PC-3 (cell line): ENCODE measurements at regions not wholly inside any gene's neighbourhood (a gene's known extent, or its start where the extent isn't known, plus 50 kb on each side); places are given as distances from the start of the nearest gene placed in this dataset.

Experiments used
- ATAC-seq: fragments of 200-7000 bp; cut with Tn5 transposase; 2 replicates; pipeline ENCODE4 v1.9.1; 2020; ENCODE audit warnings: mild to moderate bottlenecking, moderate library complexity
- BruUV-seq: library from RNA; stranded (reverse); fragments of 400-500 nt; replicated peaks from 2 replicates; lab custom pipeline; 2021; lab: Mats Ljungman, UMichigan
- CTCF ChIA-PET: fragments of 300-600 bp; sonication (Branson Sonifier 250); formaldehyde crosslinking; loops from one replicate; lab custom pipeline; 2022; ENCODE audit warnings: antibody characterized with exemption; lab: Charles Lee
- POLR2A ChIA-PET: fragments of 300-600 bp; sonication (Branson Sonifier 250); formaldehyde crosslinking; loops from one replicate; lab custom pipeline; 2022; ENCODE audit warnings: antibody characterized with exemption; ENCODE audit not compliant: unreplicated experiment; lab: Charles Lee
- DNase-seq: peaks from one replicate; pipeline ENCODE4 v3.0.0-alpha.2; 2015
- H2AFZ ChIP-seq: fragments of 300-600 bp; sonication (generic); 2 replicates; pipeline ENCODE4 v1.6.0; 2016; ENCODE audit warnings: antibody characterized with exemption, low read length
- H3F3A ChIP-seq: fragments of 300-600 bp; sonication (generic); one replicate; pipeline ENCODE4 v1.6.0; 2017; ENCODE audit warnings: antibody characterized with exemption, low read length, control low read depth, mild to moderate bottlenecking; ENCODE audit not compliant: unreplicated experiment
- H3K27ac ChIP-seq: fragments of 300-600 bp; sonication (generic); 2 replicates; pipeline ENCODE4 v1.5.1; 2016; ENCODE audit warnings: mild to moderate bottlenecking, low read length
- H3K27me3 ChIP-seq: fragments of 300-600 bp; sonication (generic); 2 replicates; pipeline ENCODE4 v1.6.1; 2016; ENCODE audit warnings: low read length, mixed read lengths
- H3K36me3 ChIP-seq: fragments of 300-600 bp; sonication (generic); 2 replicates; pipeline ENCODE4 v1.6.1; 2016; ENCODE audit warnings: low read depth, mixed run types, low read length, mixed read lengths
- H3K4me1 ChIP-seq: fragments of 300-600 bp; sonication (generic); 2 replicates; pipeline ENCODE4 v1.5.1; 2016; ENCODE audit warnings: low read length; ENCODE audit not compliant: insufficient read depth
- H3K4me2 ChIP-seq: fragments of 300-600 bp; sonication (generic); 2 replicates; pipeline ENCODE4 v1.6.0; 2016; ENCODE audit warnings: low read length
- H3K4me3 ChIP-seq: fragments of 300-600 bp; sonication (generic); 2 replicates; pipeline ENCODE4 v1.5.1; 2016; ENCODE audit warnings: mild to moderate bottlenecking, low read length, mixed read lengths
- H3K79me2 ChIP-seq: fragments of 300-600 bp; sonication (generic); 2 replicates; pipeline ENCODE4 v1.6.1; 2017; ENCODE audit warnings: low read length, mixed read lengths
- H3K9ac ChIP-seq: fragments of 300-600 bp; sonication (generic); 2 replicates; pipeline ENCODE4 v1.6.0; 2016; ENCODE audit warnings: mild to moderate bottlenecking, low read length
- H3K9me2 ChIP-seq: fragments of 300-600 bp; sonication (generic); replicated peaks from 2 replicates; pipeline ENCODE4 v1.6.1; 2016; ENCODE audit warnings: mixed run types, low read length, mixed read lengths
- H3K9me3 ChIP-seq: fragments of 300-600 bp; sonication (generic); 2 replicates; pipeline ENCODE4 v1.6.1; 2016; ENCODE audit warnings: low read length, mixed read lengths
- H4K20me1 ChIP-seq: fragments of 300-600 bp; sonication (generic); 2 replicates; pipeline ENCODE4 v1.6.1; 2016; ENCODE audit warnings: low read length, mixed read lengths
- EZH2 ChIP-seq: fragments of 300-600 bp; sonication (generic); IDR thresholded peaks from one replicate; pipeline ENCODE4 v1.6.1; 2017; ENCODE audit warnings: antibody characterized with exemption, mild to moderate bottlenecking, low read length; ENCODE audit not compliant: unreplicated experiment
- EZH2phosphoT487 ChIP-seq: fragments of 300-600 bp; sonication (generic); IDR thresholded peaks from 2 replicates; pipeline ENCODE4 v1.6.1; 2018; ENCODE audit warnings: mild to moderate bottlenecking, antibody characterized with exemption, low read length, borderline replicate concordance
- intact Hi-C: fragments of 100-400 bp; cut with micrococcal nuclease; formaldehyde crosslinking; loops from 2 replicates; pipeline ENCODE4 v1.9.0; 2023
- TF ChIP-seq, protein P1 (sequence below): fragments of 300-600 bp; sonication (generic); conservative IDR thresholded peaks from 2 replicates; pipeline ENCODE4 v1.5.1; 2017; ENCODE audit warnings: antibody characterized with exemption, low read depth, mild to moderate bottlenecking, low read length

DNA sequence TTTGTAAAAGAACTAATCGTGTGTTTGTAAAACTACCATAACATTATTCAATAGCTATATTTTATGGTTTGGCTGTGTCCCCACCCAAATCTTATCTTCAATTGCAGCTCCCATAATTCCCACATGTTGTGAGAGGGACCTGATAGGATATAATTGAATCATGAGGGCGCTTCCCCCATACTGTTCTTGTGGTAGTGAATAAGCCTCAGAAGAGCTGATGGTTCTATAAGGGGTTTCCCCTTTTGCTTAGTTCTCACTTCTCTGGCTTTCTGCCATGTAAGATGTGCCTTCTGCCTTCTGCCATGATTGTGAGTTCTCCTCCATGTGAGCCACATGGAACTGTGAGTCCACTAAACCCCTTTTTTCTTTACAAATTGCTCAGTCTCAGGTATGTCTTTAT lies 1372.3 kb downstream of the AMY1C start:
- ChIA-PET POLR2A (no interaction called here), CTCF (interaction anchor here (0.6 kb wide), 1 partner anchor 15 kb away, joined by 4 read pairs; no protein-coding TSS in a partner anchor)
- H3K79me2 ChIP-seq = no peaks in the 10 kb centered on the region
- no peaks in the 10 kb centered on the region for H3K27me3 ChIP-seq
- H3F3A ChIP-seq = no peaks in the 10 kb centered on the region
- no peak overlapping the region for H3K27ac ChIP-seq
- intact Hi-C loops = no loop called here
- no peak overlapping the region for H3K4me2 ChIP-seq
- no TSS peak for BruUV-seq
- H3K9ac ChIP-seq = no peak overlapping the region
- H4K20me1 ChIP-seq = no peaks in the 10 kb centered on the region
- no peak overlapping the region for H3K4me3 ChIP-seq
- DNase-seq (no peak), ATAC-seq (no peak)
- no peaks in the 10 kb centered on the region for H3K36me3 ChIP-seq
- no peak overlapping the region for H2AFZ ChIP-seq
- no peaks in the 10 kb centered on the region for H3K9me2 ChIP-seq
- no peak for TF ChIP-seq EZH2
- TF ChIP-seq, protein P1, sequence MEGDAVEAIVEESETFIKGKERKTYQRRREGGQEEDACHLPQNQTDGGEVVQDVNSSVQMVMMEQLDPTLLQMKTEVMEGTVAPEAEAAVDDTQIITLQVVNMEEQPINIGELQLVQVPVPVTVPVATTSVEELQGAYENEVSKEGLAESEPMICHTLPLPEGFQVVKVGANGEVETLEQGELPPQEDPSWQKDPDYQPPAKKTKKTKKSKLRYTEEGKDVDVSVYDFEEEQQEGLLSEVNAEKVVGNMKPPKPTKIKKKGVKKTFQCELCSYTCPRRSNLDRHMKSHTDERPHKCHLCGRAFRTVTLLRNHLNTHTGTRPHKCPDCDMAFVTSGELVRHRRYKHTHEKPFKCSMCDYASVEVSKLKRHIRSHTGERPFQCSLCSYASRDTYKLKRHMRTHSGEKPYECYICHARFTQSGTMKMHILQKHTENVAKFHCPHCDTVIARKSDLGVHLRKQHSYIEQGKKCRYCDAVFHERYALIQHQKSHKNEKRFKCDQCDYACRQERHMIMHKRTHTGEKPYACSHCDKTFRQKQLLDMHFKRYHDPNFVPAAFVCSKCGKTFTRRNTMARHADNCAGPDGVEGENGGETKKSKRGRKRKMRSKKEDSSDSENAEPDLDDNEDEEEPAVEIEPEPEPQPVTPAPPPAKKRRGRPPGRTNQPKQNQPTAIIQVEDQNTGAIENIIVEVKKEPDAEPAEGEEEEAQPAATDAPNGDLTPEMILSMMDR = no peak
- no peak for TF ChIP-seq EZH2phosphoT487
- no peaks in the 10 kb centered on the region for H3K4me1 ChIP-seq
- H3K9me3 ChIP-seq = no peaks in the 10 kb centered on the region

DNA sequence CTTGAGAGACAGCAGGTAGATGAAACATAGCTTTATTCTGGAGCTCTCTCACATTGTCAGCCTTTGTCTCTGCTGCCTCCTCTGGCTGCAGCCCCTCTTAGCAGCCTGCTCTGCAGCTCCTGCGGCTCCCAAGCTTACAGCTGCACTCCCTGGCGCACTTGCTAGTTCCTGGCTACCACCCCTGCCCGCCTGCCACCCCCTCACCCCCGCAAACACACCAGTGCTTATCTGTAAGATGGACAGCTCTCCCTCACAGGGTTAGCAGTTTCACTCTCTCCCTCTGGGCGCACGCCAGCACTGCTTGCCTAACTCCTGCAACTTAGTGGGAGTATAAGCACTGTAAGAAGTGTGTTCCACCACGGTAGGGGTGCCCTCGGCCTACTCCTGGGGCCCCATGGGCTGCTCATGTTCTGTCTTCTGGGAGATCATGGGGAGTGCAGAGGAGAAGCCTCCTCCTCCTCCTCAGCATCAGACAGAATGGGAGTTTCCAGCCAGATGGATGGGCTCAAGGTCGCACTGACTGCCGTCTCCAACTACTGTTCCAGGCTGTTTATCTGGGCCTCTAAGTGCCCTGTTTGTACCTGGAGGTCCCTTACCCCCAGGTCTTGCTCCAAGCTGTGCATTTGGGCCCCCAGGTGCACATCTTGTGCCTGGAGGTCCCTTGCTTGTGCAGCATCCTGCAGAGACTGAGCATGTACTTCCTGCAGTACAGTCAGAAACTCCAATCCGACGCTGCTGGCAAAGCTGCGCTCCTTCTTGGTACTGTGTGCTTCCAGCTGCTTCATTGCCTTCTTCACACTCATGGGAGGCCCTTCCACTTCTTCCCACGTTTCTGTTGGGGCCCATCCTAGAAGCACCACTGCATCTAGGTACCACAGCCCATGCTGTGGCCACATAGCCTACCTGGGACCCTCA lies 1388.1 kb downstream of the AMY1C start:
- CTCF ChIA-PET = interaction anchor here (0.9 to 1.4 kb wide), 3 partner anchors 158 to 485 kb away, joined by 5 read pairs; no protein-coding TSS in a partner anchor
- POLR2A ChIA-PET = no interaction called here
- Histone ChIP-seq H3K36me3 (no peaks in the 10 kb centered on the region), H3K9me2 (no peaks in the 10 kb centered on the region), H3K4me3 (no peak overlapping the region), H3K27me3 (peaks cover 3% of the 10 kb centered on the region; the same call in 1 of the 2 replicates), H3K9me3 (no peaks in the 10 kb centered on the region), H3K4me2 (no peak overlapping the region), H3K27ac (no peak overlapping the region), H3K4me1 (no peaks in the 10 kb centered on the region), H3K79me2 (no peaks in the 10 kb centered on the region), H3K9ac (no peak overlapping the region), H4K20me1 (no peaks in the 10 kb centered on the region), H2AFZ (no peak overlapping the region), H3F3A (no peaks in the 10 kb centered on the region)
- peak; percentile 88 for ATAC-seq
- intact Hi-C loops = loop anchor here (5.0 kb wide), 2 partner anchors 235 to 355 kb away; no protein-coding TSS in a partner anchor
- BruUV-seq = no TSS peak
- DNase-seq = peak; percentile 61
- no peak for TF ChIP-seq EZH2phosphoT487
- TF ChIP-seq, protein P1 = peak; percentile 61

DNA sequence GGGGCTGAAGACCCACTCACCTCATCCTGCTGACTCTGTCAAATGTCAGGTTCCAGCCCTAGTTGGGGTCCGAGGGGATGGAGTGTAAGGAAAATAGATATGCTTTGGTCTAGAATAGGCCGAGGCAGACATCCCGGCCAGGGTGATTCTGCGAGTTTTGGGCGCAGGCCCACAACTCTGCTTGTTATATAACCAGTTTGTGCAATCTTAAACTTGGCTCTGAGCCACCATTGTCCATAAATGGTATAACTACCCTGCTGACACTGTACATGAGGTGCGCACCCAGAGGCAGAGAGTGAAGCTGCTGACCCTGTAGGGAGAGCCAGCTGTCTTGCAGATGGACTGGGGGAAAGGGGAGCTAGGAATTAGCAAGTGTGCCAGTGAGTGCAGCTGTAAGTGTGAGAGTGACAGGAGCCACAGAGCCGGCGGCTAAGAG lies 1388.8 kb downstream of the AMY1C start:
- DNase-seq (peak; percentile 12), ATAC-seq (no peak)
- no TSS peak for BruUV-seq
- no peaks in the 10 kb centered on the region for H4K20me1 ChIP-seq
- H3F3A ChIP-seq = no peaks in the 10 kb centered on the region
- H2AFZ ChIP-seq = no peak overlapping the region
- POLR2A ChIA-PET = no interaction called here
- H3K4me3 ChIP-seq = no peak overlapping the region
- peaks cover 3% of the 10 kb centered on the region; the same call in 1 of the 2 replicates for H3K27me3 ChIP-seq
- H3K27ac ChIP-seq = no peak overlapping the region
- TF ChIP-seq, protein P1 = no peak
- TF ChIP-seq EZH2phosphoT487 (no peak), EZH2 (no peak)
- no peaks in the 10 kb centered on the region for H3K79me2 ChIP-seq
- no peaks in the 10 kb centered on the region for H3K4me1 ChIP-seq
- CTCF ChIA-PET = no interaction called here
- H3K9me3 ChIP-seq = no peaks in the 10 kb centered on the region
- no peaks in the 10 kb centered on the region for H3K36me3 ChIP-seq
- intact Hi-C loops = loop anchor here (5.0 kb wide), 2 partner anchors 236 to 356 kb away; no protein-coding TSS in a partner anchor
- H3K9me2 ChIP-seq = no peaks in the 10 kb centered on the region
- no peak overlapping the region for H3K9ac ChIP-seq
- H3K4me2 ChIP-seq = no peak overlapping the region
